CD4-positive, alpha-beta T cell treated with Interleukin-15 for 1 hour (primary cell): ENCODE measurements at regions not wholly inside any gene's neighbourhood (a gene's known extent, or its start where the extent isn't known, plus 50 kb on each side); places are given as distances from the start of the nearest gene placed in this dataset.

Experiments used
- DNase-seq: peaks from one replicate; pipeline ENCODE4 v3.0.0-alpha.2; 2020

DNA sequence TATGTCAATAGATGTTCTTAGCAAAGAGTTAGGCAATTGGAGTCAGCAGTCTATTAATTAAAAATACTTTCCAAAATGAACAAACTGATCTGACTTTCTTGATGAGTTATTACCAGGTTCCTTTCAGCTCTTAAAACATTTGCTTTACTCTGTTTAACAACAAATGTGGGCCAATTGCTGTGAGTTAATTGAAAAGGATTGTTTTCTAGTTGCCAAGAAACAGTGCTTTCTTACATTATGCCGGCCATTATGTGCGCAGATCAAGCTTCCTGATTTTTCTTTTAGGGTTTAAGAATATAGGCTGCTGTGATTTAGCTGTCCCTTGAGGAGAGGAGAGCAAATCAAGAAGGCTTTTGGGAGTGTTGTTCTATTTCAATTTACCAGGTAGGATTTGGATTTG is 50.5 kb upstream of the ITPRID2 start:
- DNase-seq: no peak
